Stimulated activated CD8-positive, alpha-beta memory T cell treated with anti-CD3 and anti-CD28 coated beads, Interleukin-12 subunit alpha, Interleukin-12 subunit beta, amount 100 ng/mL, for 1 hour (primary cell): ENCODE measurements at regions not wholly inside any gene's neighbourhood (a gene's known extent, or its start where the extent isn't known, plus 50 kb on each side); places are given as distances from the start of the nearest gene placed in this dataset.
"Not testable (repeated sequence)": the region's sequence is repeated elsewhere in the genome, so short reads cannot be mapped to it uniquely, and the experiment has no call there.

ENCODE experiments used
- DNase-seq: peaks from one replicate; pipeline ENCODE4 v3.0.0-alpha.2; 2020; ENCODE audit warnings: low read depth

DNA sequence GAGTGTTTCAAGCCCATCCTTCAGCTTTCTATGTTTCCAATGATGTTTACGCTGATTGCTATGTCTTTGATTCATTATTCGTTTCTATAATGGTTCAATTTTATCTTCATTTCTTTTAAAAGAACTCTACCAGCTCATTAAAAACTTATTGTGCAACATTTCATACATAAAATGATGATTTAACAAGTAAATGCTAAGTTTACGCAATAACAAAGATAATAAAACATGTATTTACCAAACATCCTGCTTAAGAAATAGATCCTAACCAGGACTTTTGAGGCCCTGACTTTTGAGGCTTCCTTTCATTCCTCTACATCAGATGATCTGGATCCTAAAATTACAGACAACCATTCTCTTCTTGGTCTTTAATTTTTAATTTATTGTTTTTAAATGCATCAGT lies 86.5 kb upstream of the DLGAP1 start:
- no peak for DNase-seq

DNA sequence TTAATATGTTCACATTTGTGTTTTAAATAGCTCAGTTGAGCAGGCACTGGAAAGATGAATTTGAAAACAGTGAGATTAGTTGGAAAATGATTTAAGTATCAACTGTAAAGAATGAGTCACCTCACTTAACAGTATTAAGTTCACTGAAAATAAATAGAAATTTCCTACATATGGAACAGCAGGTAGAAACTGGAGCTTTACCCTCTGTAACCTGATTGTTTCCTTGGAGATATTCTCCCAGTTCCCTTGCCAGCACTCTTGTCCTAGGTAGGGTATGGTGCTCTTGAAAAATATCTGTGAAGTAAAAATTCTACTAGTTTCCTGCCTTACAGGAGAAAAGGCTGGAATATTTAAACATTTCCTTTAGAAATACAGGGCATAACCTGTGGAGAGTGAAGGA lies 81.3 kb upstream of the DLGAP1 start:
- DNase-seq = no peak

DNA sequence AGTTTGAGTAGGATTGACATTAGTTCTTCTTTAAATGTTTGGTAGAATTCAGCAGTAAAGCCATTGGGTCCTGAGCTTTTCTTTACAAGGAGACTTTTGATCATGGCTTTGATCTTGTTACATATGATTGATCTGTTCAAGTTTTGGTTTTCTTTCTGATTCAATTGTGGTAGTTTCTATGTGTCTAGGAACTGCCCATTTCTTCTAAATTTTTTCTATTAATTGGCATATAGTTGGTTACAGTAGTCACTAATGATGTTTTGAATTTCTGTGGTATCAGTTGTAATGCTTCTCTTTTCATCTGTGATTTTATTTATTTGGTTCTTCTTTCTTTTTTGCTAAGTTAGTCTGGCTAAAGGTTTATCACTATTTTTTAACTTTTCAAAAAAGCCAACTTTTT lies 73.3 kb upstream of the DLGAP1 start:
- DNase-seq = no peak

DNA sequence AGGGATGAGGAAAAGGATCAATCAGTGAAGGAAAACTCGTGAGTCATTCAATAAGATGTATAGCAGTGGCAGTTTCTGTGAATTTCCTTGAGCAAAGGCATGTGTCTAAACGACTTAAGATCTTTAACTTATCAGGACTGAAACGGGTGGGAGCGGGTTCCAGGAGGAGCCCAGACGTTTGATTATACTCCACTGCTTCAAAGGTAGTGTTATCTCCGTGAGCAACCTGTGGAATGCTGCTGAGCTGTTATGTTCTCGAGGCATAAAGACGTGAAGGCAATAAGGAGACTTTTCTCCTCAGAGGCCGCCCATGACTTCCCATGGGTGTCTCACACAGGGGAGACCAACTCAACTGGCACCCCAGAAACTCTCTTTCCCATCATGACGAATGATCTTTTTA lies 72.7 kb upstream of the DLGAP1 start:
- not testable (repeated sequence) for DNase-seq

DNA sequence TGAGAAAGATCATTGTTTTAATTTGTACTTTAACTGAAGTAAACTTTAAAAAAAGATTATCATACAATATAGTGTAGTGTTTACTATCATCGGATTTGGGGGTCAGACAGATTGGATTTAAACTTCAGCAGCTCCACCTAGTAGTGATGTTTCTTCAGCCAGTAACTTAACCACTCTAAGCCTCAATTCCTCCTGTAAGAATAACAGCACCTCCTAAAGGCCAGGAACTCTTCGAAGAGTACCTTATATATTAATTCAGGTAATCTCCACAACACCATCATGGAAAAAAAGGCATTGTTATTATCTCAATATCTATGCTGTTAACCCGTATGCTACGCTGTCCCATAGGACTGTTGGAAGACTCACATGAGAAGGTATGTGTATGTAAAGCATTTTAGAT lies 69.0 kb upstream of the DLGAP1 start:
- no peak for DNase-seq

DNA sequence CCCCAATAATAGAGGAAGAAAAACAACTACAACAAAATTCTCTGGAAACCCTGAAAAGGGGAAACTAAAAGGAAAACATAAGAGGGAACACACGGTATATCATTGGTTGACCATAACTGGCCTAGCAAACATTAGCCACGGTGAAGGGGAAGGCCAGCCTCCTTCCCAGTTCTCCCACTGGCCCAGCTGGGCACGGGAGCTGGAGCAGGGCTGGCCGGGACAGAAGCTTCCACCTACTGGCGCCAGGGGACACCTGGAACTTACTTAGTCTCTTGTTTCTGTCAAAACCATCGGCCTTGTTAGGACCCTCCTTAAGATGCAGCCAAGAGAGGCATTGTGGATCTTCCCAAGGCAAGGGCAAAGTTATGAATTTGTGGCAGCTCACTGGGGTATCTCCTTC lies 56.1 kb upstream of the DLGAP1 start:
- DNase-seq = no peak

DNA sequence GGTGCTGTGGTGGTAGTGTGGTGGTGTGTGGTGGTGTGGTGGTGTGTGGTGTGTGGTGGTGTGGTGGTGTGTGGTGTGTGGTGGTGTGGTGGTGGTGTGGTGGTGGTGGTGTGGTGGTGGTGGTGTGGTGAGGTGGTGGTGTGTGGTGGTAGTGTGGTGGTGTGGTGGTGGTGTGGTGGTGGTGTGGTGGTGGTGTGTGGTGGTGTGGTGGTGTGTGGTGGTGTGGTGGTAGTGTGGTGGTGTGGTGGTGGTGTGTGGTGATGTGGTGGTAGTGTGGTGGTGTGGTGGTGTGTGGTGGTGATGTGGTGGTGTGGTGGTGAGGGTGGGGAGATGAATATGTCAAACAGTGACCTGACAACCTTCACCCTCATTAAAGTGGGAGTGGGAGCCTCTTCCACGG lies 55.6 kb upstream of the DLGAP1 start:
- no peak for DNase-seq

DNA sequence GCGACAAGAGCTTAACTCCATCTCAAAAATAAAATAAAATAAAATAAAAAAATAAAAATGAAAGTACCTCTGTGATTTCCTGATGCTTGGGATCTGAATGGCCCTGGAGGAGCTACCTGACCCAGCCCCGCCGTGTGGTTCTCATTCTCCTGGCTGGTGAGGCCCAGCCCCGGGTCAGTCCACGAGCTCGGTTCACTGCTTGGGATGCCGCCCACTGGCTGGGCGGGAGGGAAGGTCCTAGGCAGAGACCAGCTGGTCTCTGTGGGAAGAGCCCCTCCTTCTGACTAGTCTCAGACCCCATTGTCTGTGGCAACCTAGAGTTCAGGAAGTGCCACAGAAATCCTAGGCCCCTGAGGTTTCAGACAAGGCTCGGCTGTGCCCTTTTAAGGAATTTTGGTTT lies 55.1 kb upstream of the DLGAP1 start:
- no peak for DNase-seq
